Activated CD8-positive, alpha-beta memory T cell treated with anti-CD3 and anti-CD28 coated beads, Interleukin-2, amount 10 ng/mL, durations not matched to agents 7 days and 5 days (primary cell): ENCODE measurements at regions not wholly inside any gene's neighbourhood (a gene's known extent, or its start where the extent isn't known, plus 50 kb on each side); places are given as distances from the start of the nearest gene placed in this dataset.

ENCODE experiments used
- ATAC-seq: fragments of 150-1000 bp; cut with Tn5 transposase; one replicate; pipeline ENCODE4 v1.10.0; 2021; ENCODE audit warnings: moderate library complexity
- CTCF ChIA-PET: fragments of 350-600 bp; sonication (Branson Sonifier 250); formaldehyde crosslinking; loops from one replicate; lab custom pipeline; 2021; ENCODE audit warnings: antibody characterized with exemption; lab: Charles Lee
- DNase-seq: peaks from one replicate; pipeline ENCODE4 v3.0.0-alpha.2; 2020
- H3K27ac Mint-ChIP-seq: one replicate; pipeline ENCODE4 v1.8.0; 2021; ENCODE audit warnings: mild to moderate bottlenecking, mixed read lengths
- H3K27me3 Mint-ChIP-seq: one replicate; pipeline ENCODE4 v1.8.0; 2021; ENCODE audit warnings: mixed read lengths
- H3K36me3 Mint-ChIP-seq: one replicate; pipeline ENCODE4 v1.8.0; 2021; ENCODE audit warnings: mild to moderate bottlenecking, mixed read lengths
- H3K4me1 Mint-ChIP-seq: one replicate; pipeline ENCODE4 v1.8.0; 2021; ENCODE audit warnings: mixed read lengths
- H3K4me3 Mint-ChIP-seq: one replicate; pipeline ENCODE4 v1.8.0; 2021; ENCODE audit warnings: mild to moderate bottlenecking, moderate library complexity, mixed read lengths
- H3K9me3 Mint-ChIP-seq: one replicate; pipeline ENCODE4 v1.8.0; 2022; ENCODE audit warnings: low read depth, mixed read lengths

- Mint-ChIP-seq H3K36me3 (no peaks in the 10 kb centered on the region), H3K9me3 (peaks cover 3% of the 10 kb centered on the region), H3K4me1 (no peaks in the 10 kb centered on the region), H3K27me3 (no peaks in the 10 kb centered on the region), H3K27ac (no peak overlapping the region), H3K4me3 (no peak overlapping the region)
- CTCF ChIA-PET = no interaction called here
- DNase-seq (no peak), ATAC-seq (no peak)
Measured at GRCh38 chr5:33309068-33309467, 131.7 kb upstream of the TARS1 start.

GRCh38 chr5:33309536-33310345 is 131.0 kb upstream of the TARS1 start:
- Mint-ChIP-seq H3K4me1 (no peaks in the 10 kb centered on the region), H3K27ac (no peak overlapping the region), H3K36me3 (no peaks in the 10 kb centered on the region), H3K9me3 (peaks cover 3% of the 10 kb centered on the region), H3K27me3 (no peaks in the 10 kb centered on the region), H3K4me3 (no peak overlapping the region)
- DNase-seq (no peak), ATAC-seq (no peak)
- CTCF ChIA-PET = no interaction called here

DNA sequence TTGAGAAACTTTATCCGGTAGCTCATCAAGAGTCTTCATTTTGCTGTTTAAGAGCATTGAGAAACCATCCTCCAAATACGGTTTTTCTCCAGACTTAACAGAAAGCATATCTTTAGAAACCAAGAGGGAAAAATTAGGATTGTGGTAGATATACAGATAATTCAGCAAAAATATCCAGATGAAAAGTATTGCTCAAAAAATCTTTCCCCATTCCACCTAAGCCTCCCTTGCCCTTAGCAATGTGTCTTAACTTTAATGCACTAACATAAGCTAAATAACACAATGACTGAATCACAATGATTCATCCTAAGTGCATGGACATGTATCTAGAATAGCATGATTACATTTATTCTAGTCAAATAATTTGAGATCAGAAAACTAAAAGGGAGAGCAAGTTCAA is 130.3 kb upstream of the TARS1 start:
- H3K4me1 Mint-ChIP-seq = no peaks in the 10 kb centered on the region
- no peak for DNase-seq
- CTCF ChIA-PET = no interaction called here
- no peak for ATAC-seq
- H3K27ac Mint-ChIP-seq = no peak overlapping the region
- H3K36me3 Mint-ChIP-seq = no peaks in the 10 kb centered on the region
- no peak overlapping the region for H3K4me3 Mint-ChIP-seq
- no peaks in the 10 kb centered on the region for H3K27me3 Mint-ChIP-seq
- peaks cover 3% of the 10 kb centered on the region for H3K9me3 Mint-ChIP-seq

DNA sequence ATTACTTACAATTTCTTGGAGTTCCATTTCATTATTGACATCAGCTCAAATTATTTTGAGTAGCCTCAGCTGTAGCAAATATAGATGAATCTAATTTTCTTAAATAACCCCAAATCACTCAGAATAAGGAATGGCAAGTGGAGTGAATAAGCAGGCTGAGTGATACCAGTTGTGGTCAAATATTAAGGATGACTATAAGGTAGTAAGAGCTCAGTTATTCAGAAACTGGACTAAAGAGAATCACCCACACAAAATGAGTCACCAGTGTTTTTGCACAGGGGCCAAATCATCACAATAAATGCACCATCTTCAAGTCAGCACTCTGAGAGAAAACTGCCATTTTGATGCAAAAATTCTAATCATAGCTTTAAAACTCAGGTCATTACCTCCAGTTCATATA is 128.9 kb upstream of the TARS1 start:
- Mint-ChIP-seq H3K36me3 (no peaks in the 10 kb centered on the region), H3K27me3 (no peaks in the 10 kb centered on the region), H3K4me3 (no peak overlapping the region), H3K27ac (no peak overlapping the region), H3K4me1 (no peaks in the 10 kb centered on the region), H3K9me3 (peaks cover 3% of the 10 kb centered on the region)
- CTCF ChIA-PET = no interaction called here
- DNase-seq = no peak
- no peak for ATAC-seq

GRCh38 chr5:33312571-33313549 is 127.9 kb upstream of the TARS1 start:
- H3K4me1 Mint-ChIP-seq = no peaks in the 10 kb centered on the region
- ATAC-seq = no peak
- H3K36me3 Mint-ChIP-seq = no peaks in the 10 kb centered on the region
- no peak for DNase-seq
- H3K4me3 Mint-ChIP-seq = no peak overlapping the region
- no peaks in the 10 kb centered on the region for H3K27me3 Mint-ChIP-seq
- H3K27ac Mint-ChIP-seq = no peak overlapping the region
- peaks cover 3% of the 10 kb centered on the region for H3K9me3 Mint-ChIP-seq
- CTCF ChIA-PET = no interaction called here

GRCh38 chr5:33315189-33315588 is 125.6 kb upstream of the TARS1 start:
- no peak overlapping the region for H3K4me3 Mint-ChIP-seq
- H3K4me1 Mint-ChIP-seq = no peaks in the 10 kb centered on the region
- H3K9me3 Mint-ChIP-seq = peaks cover 3% of the 10 kb centered on the region
- no peak for ATAC-seq
- H3K27me3 Mint-ChIP-seq = no peaks in the 10 kb centered on the region
- DNase-seq = no peak
- no peak overlapping the region for H3K27ac Mint-ChIP-seq
- H3K36me3 Mint-ChIP-seq = no peaks in the 10 kb centered on the region
- CTCF ChIA-PET = no interaction called here

GRCh38 chr5:33316773-33317172 is 124.0 kb upstream of the TARS1 start:
- DNase-seq (no peak), ATAC-seq (no peak)
- Mint-ChIP-seq H3K27ac (no peak overlapping the region), H3K4me1 (no peaks in the 10 kb centered on the region), H3K9me3 (no peaks in the 10 kb centered on the region), H3K36me3 (no peaks in the 10 kb centered on the region), H3K27me3 (no peaks in the 10 kb centered on the region), H3K4me3 (no peak overlapping the region)
- CTCF ChIA-PET = no interaction called here

- H3K36me3 Mint-ChIP-seq = no peaks in the 10 kb centered on the region
- H3K27me3 Mint-ChIP-seq = no peaks in the 10 kb centered on the region
- H3K27ac Mint-ChIP-seq = no peak overlapping the region
- H3K9me3 Mint-ChIP-seq = no peaks in the 10 kb centered on the region
- CTCF ChIA-PET = no interaction called here
- H3K4me1 Mint-ChIP-seq = no peaks in the 10 kb centered on the region
- ATAC-seq = no peak
- DNase-seq = no peak
- no peak overlapping the region for H3K4me3 Mint-ChIP-seq
Measured at GRCh38 chr5:33317271-33317670, 123.5 kb upstream of the TARS1 start.

- no peak for ATAC-seq
- no peak for DNase-seq
- Mint-ChIP-seq H3K4me3 (no peak overlapping the region), H3K27ac (no peak overlapping the region), H3K27me3 (no peaks in the 10 kb centered on the region), H3K4me1 (no peaks in the 10 kb centered on the region), H3K9me3 (no peaks in the 10 kb centered on the region), H3K36me3 (no peaks in the 10 kb centered on the region)
- CTCF ChIA-PET = no interaction called here
Measured at GRCh38 chr5:33319151-33319550, 121.6 kb upstream of the TARS1 start.

- Mint-ChIP-seq H3K36me3 (no peaks in the 10 kb centered on the region), H3K27me3 (no peaks in the 10 kb centered on the region), H3K4me1 (no peaks in the 10 kb centered on the region), H3K9me3 (no peaks in the 10 kb centered on the region), H3K4me3 (no peak overlapping the region), H3K27ac (no peak overlapping the region)
- CTCF ChIA-PET = no interaction called here
- DNase-seq (no peak), ATAC-seq (no peak)
Measured at GRCh38 chr5:33319841-33320240, 120.9 kb upstream of the TARS1 start.

- DNase-seq = no peak
- H3K9me3 Mint-ChIP-seq = no peaks in the 10 kb centered on the region
- ATAC-seq = no peak
- no peak overlapping the region for H3K4me3 Mint-ChIP-seq
- H3K4me1 Mint-ChIP-seq = no peaks in the 10 kb centered on the region
- CTCF ChIA-PET = no interaction called here
- no peak overlapping the region for H3K27ac Mint-ChIP-seq
- H3K36me3 Mint-ChIP-seq = no peaks in the 10 kb centered on the region
- no peaks in the 10 kb centered on the region for H3K27me3 Mint-ChIP-seq
Measured at GRCh38 chr5:33321026-33321425, 119.7 kb upstream of the TARS1 start.

DNA sequence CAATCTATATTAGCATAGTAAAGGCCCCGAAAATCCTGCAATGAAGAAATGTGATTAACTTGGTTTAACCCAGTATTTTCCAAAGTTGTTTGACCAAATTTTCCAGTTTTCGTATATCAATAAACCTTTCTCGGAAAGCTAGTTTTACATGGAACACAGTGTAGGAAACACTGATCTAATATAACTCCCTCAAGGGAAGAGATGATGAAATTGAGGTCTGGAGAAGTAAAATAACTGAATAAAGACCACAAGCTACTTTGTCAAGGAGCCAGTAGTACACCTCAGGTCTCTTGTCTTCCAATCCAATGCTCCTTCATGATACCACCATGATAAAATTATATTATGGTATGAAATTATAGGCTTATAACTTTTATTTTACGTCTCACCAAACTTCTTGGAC is 118.1 kb upstream of the TARS1 start:
- no peaks in the 10 kb centered on the region for H3K9me3 Mint-ChIP-seq
- no peak for ATAC-seq
- CTCF ChIA-PET = no interaction called here

GRCh38 chr5:33324667-33325307 is 116.0 kb upstream of the TARS1 start:
- DNase-seq (no peak), ATAC-seq (no peak)
- Mint-ChIP-seq H3K27ac (no peak overlapping the region), H3K36me3 (no peaks in the 10 kb centered on the region), H3K27me3 (no peaks in the 10 kb centered on the region), H3K4me3 (no peak overlapping the region), H3K9me3 (no peaks in the 10 kb centered on the region), H3K4me1 (no peaks in the 10 kb centered on the region)
- CTCF ChIA-PET = no interaction called here

More for the DNA sequence above, 118.1 kb upstream of the TARS1 start:
- Mint-ChIP-seq H3K4me3 (no peak overlapping the region), H3K36me3 (no peaks in the 10 kb centered on the region), H3K27me3 (no peaks in the 10 kb centered on the region), H3K27ac (no peak overlapping the region), H3K4me1 (no peaks in the 10 kb centered on the region)
- no peak for DNase-seq
